HG03469 (cell line): ENCODE measurements at regions not wholly inside any gene's neighbourhood (a gene's known extent, or its start where the extent isn't known, plus 50 kb on each side); places are given as distances from the start of the nearest gene placed in this dataset.
"Not testable (repeated sequence)": the region's sequence is repeated elsewhere in the genome, so short reads cannot be mapped to it uniquely, and the experiment has no call there.

Experiments used
- ATAC-seq: cut with Tn5 transposase; IDR thresholded peaks from one replicate; pipeline ENCODE4 v1.9.1; 2021; ENCODE audit warnings: mild to moderate bottlenecking, moderate library complexity, moderate number of reproducible peaks; ENCODE audit not compliant: unreplicated experiment

- ATAC-seq: no peak
Measured at GRCh38 chr3:177382944-177383343, 185.7 kb upstream of the TBL1XR1 start.

GRCh38 chr3:177385186-177385585 is 187.9 kb upstream of the TBL1XR1 start:
- ATAC-seq: no peak

- ATAC-seq: no peak
Measured at GRCh38 chr3:177385831-177386301, 188.6 kb upstream of the TBL1XR1 start.

GRCh38 chr3:177388209-177388608 is 190.9 kb upstream of the TBL1XR1 start:
- no peak for ATAC-seq

- not testable (repeated sequence) for ATAC-seq
Measured at GRCh38 chr3:177394231-177395024, 197.1 kb upstream of the TBL1XR1 start.

- no peak for ATAC-seq
Measured at GRCh38 chr3:177396733-177397132, 199.5 kb upstream of the TBL1XR1 start.

- no peak for ATAC-seq
Measured at GRCh38 chr3:177401375-177401774, 204.1 kb upstream of the TBL1XR1 start.

GRCh38 chr3:177402533-177402932 is 205.3 kb upstream of the TBL1XR1 start:
- no peak for ATAC-seq

- ATAC-seq: no peak
Measured at GRCh38 chr3:177405191-177405672, 207.9 kb upstream of the TBL1XR1 start.

GRCh38 chr3:177410730-177411129 is 213.4 kb upstream of the TBL1XR1 start:
- ATAC-seq: no peak

GRCh38 chr3:177411201-177411600 is 213.9 kb upstream of the TBL1XR1 start:
- no peak for ATAC-seq

GRCh38 chr3:177412677-177413170 is 215.4 kb upstream of the TBL1XR1 start:
- ATAC-seq: not testable (repeated sequence)

- no peak for ATAC-seq
Measured at GRCh38 chr3:177414093-177414492, 216.8 kb upstream of the TBL1XR1 start.

GRCh38 chr3:177418787-177419186 is 221.5 kb upstream of the TBL1XR1 start:
- no peak for ATAC-seq

- ATAC-seq: peak; percentile 37
Measured at GRCh38 chr3:177419904-177420601, 222.8 kb upstream of the TBL1XR1 start.

GRCh38 chr3:177420651-177421480 is 223.6 kb upstream of the TBL1XR1 start:
- no peak for ATAC-seq

GRCh38 chr3:177421481-177421785 is 224.2 kb upstream of the TBL1XR1 start:
- ATAC-seq: no peak

- ATAC-seq: no peak
Measured at GRCh38 chr3:177424521-177424920, 227.2 kb upstream of the TBL1XR1 start.

GRCh38 chr3:177425042-177425441 is 227.8 kb upstream of the TBL1XR1 start:
- ATAC-seq: no peak

GRCh38 chr3:177426106-177426877 is 229.0 kb upstream of the TBL1XR1 start:
- no peak for ATAC-seq
